ENCODE measurements at regions not wholly inside any gene's neighbourhood (a gene's known extent, or its start where the extent isn't known, plus 50 kb on each side); places are given as distances from the start of the nearest gene placed in this dataset.

- no peak for TF ChIP-seq CTCF (IDR thresholded peaks at IDR 0.05)
- no peak for TF ChIP-seq POLR2A (IDR thresholded peaks at IDR 0.05)
These were observed 216.3 kb downstream of the CETN3 start for GRCh38 chr5:90193185-90193822.
